ENCODE measurements at regions not wholly inside any gene's neighbourhood (a gene's known extent, or its start where the extent isn't known, plus 50 kb on each side); places are given as distances from the start of the nearest gene placed in this dataset.

DNA sequence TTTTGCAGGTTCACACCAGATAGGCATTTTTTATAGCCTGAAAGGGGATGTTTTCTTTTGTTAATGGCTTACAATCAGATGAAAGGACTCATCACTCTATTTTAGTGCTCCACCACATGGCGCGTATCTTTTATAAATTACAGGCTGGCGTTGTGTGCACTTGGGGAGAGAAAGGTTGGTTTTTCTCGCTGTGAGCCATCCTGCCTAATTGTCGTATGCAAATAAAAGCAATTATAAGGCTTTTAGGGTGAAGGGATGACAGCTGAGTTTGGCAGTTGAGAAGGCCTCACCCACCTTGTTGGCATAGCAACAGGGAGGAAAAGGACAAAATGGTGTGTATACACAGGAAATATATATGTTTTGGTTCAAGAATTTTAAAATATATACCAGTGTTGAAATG lies 268.0 kb downstream of the NR2F2 start:
- Histone ChIP-seq H3K36me3 (no peaks in the 10 kb centered on the region), H3K9me3 (no peaks in the 10 kb centered on the region), H3K4me3 (no peak overlapping the region), H3K4me1 (no peaks in the 10 kb centered on the region), H3K27me3 (peaks cover 0 to 18% (median 0%) of the 10 kb centered on the region in 9 donors), H3K27ac (no peak overlapping the region)
- ATAC-seq (no peak), DNase-seq (no peak)
- no peak for TF ChIP-seq POLR2A (IDR thresholded peaks at IDR 0.05)
- TF ChIP-seq, protein P1, sequence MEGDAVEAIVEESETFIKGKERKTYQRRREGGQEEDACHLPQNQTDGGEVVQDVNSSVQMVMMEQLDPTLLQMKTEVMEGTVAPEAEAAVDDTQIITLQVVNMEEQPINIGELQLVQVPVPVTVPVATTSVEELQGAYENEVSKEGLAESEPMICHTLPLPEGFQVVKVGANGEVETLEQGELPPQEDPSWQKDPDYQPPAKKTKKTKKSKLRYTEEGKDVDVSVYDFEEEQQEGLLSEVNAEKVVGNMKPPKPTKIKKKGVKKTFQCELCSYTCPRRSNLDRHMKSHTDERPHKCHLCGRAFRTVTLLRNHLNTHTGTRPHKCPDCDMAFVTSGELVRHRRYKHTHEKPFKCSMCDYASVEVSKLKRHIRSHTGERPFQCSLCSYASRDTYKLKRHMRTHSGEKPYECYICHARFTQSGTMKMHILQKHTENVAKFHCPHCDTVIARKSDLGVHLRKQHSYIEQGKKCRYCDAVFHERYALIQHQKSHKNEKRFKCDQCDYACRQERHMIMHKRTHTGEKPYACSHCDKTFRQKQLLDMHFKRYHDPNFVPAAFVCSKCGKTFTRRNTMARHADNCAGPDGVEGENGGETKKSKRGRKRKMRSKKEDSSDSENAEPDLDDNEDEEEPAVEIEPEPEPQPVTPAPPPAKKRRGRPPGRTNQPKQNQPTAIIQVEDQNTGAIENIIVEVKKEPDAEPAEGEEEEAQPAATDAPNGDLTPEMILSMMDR (IDR thresholded peaks at IDR 0.05), result no peak
- WGBS, 4 donors, result 82 to 86% (median 84%) methylated on average over 5 of the region's 5 CpGs
- intact Hi-C loops (cut with DNase I), result no loop called here

- WGBS, 4 donors, result 84 to 93% (median 90%) methylated on average over 3 of the region's 3 CpGs
- Histone ChIP-seq H3K9me3 (no peaks in the 10 kb centered on the region), H3K36me3 (no peaks in the 10 kb centered on the region), H3K4me1 (no peaks in the 10 kb centered on the region), H3K4me3 (no peak overlapping the region), H3K27ac (no peak overlapping the region), H3K27me3 (peaks cover 0 to 14% (median 0%) of the 10 kb centered on the region in 9 donors)
- intact Hi-C loops (cut with DNase I), result no loop called here
- ATAC-seq (no peak), DNase-seq (no peak)
- TF ChIP-seq POLR2A (IDR thresholded peaks at IDR 0.05), result no peak
- TF ChIP-seq, protein P1 (IDR thresholded peaks at IDR 0.05), result no peak
These were observed 268.8 kb downstream of the NR2F2 start for GRCh38 chr15:96599268-96599667.

GRCh38 chr15:96600350-96600749 lies 269.9 kb downstream of the NR2F2 start:
- ATAC-seq, result no peak
- H3K36me3 ChIP-seq, result no peaks in the 10 kb centered on the region
- TF ChIP-seq, protein P1 (IDR thresholded peaks at IDR 0.05), result no peak
- TF ChIP-seq POLR2A (IDR thresholded peaks at IDR 0.05), result no peak
- no peak overlapping the region for H3K4me3 ChIP-seq
- H3K27me3 ChIP-seq, result peaks cover 0 to 12% (median 0%) of the 10 kb centered on the region in 9 donors
- no peak for DNase-seq
- no peak overlapping the region for H3K27ac ChIP-seq
- no peaks in the 10 kb centered on the region for H3K4me1 ChIP-seq
- WGBS, 4 donors, result 90 to 93% (median 91%) methylated on average over 4 of the region's 4 CpGs
- intact Hi-C loops (cut with DNase I), result no loop called here
- no peaks in the 10 kb centered on the region for H3K9me3 ChIP-seq

DNA sequence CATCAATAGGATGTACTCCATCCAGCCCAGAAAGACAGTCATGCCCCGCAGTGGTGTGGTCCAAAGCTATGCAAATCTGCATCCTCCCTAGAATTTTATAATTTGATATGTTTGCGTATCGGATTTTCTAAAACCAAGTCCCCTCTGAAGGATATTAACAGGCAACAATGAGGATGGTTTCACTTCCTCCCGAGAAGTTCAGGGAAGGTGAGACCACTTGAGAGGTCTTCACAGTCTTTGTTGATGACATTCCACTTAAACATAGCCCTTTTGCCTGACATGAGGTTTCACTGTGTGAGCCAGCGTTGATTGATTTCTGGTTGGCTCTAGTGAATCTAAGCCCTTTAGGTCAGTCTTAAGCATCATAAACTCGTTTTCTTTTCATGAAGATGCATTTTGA lies 276.1 kb downstream of the NR2F2 start:
- no peak for ATAC-seq
- TF ChIP-seq POLR2A (IDR thresholded peaks at IDR 0.05), result no peak
- TF ChIP-seq, protein P1 (IDR thresholded peaks at IDR 0.05), result no peak
- intact Hi-C loops (cut with DNase I), result no loop called here

More for the DNA sequence above, 276.1 kb downstream of the NR2F2 start:
- Histone ChIP-seq H3K4me3 (no peak overlapping the region), H3K4me1 (no peaks in the 10 kb centered on the region), H3K36me3 (no peaks in the 10 kb centered on the region), H3K27me3 (peaks cover 0 to 12% (median 0%) of the 10 kb centered on the region in 9 donors), H3K9me3 (no peaks in the 10 kb centered on the region), H3K27ac (no peak overlapping the region)
- 73 to 84% (median 76%) methylated on average over 6 of the region's 6 CpGs for WGBS, 4 donors
- DNase-seq, result no peak

Measured in heart left ventricle (tissue), 16 donors.